Loucy (cell line): ENCODE measurements at regions not wholly inside any gene's neighbourhood (a gene's known extent, or its start where the extent isn't known, plus 50 kb on each side); places are given as distances from the start of the nearest gene placed in this dataset.

Experiments
- H2AFZ ChIP-seq: fragments of 200-600 bp; sonication (generic); 2 replicates; pipeline ENCODE4 v1.6.0; 2016; ENCODE audit warnings: antibody characterized with exemption, mild to moderate bottlenecking, low read length, moderate library complexity
- H3F3A ChIP-seq: fragments of 200-600 bp; 2 replicates; pipeline ENCODE4 v1.6.0; 2016; ENCODE audit warnings: antibody characterized with exemption, low read depth, mild to moderate bottlenecking
- H3K27me3 ChIP-seq: fragments of 200-600 bp; sonication (generic); 2 replicates; pipeline ENCODE4 v1.6.1; 2014; ENCODE audit warnings: low read length, mild to moderate bottlenecking; ENCODE audit not compliant: insufficient read depth, poor library complexity, severe bottlenecking
- H3K36me3 ChIP-seq: fragments of 200-600 bp; sonication (generic); 2 replicates; pipeline ENCODE4 v1.6.1; 2016; ENCODE audit warnings: low read length; ENCODE audit not compliant: insufficient read depth
- H3K4me1 ChIP-seq: fragments of 200-600 bp; sonication (generic); 2 replicates; pipeline ENCODE4 v1.5.1; 2014; ENCODE audit warnings: low read length, mild to moderate bottlenecking; ENCODE audit not compliant: insufficient read depth, poor library complexity, severe bottlenecking
- H3K4me2 ChIP-seq: fragments of 200-600 bp; sonication (generic); 2 replicates; pipeline ENCODE4 v1.6.0; 2014; ENCODE audit warnings: antibody characterized with exemption, low read length, low read depth, mild to moderate bottlenecking; ENCODE audit not compliant: poor library complexity, severe bottlenecking
- H3K4me3 ChIP-seq: fragments of 200-600 bp; sonication (generic); 2 replicates; pipeline ENCODE4 v1.5.1; 2014; ENCODE audit warnings: low read length, mild to moderate bottlenecking, mixed read lengths; ENCODE audit not compliant: poor library complexity, severe bottlenecking
- H3K79me2 ChIP-seq: fragments of 200-600 bp; sonication (generic); 2 replicates; pipeline ENCODE4 v1.6.1; 2014; ENCODE audit warnings: low read length; ENCODE audit not compliant: insufficient read depth
- H3K9ac ChIP-seq: fragments of 200-600 bp; sonication (generic); 2 replicates; pipeline ENCODE4 v1.6.0; 2014; ENCODE audit warnings: mild to moderate bottlenecking, low read depth, low read length, moderate library complexity; ENCODE audit not compliant: poor library complexity, severe bottlenecking
- H3K9me2 ChIP-seq: fragments of 200-600 bp; sonication (generic); replicated peaks from 2 replicates; pipeline ENCODE4 v1.6.1; 2016; ENCODE audit warnings: low read depth, low read length, mixed read lengths
- H3K9me3 ChIP-seq: fragments of 200-600 bp; sonication (generic); 2 replicates; pipeline ENCODE4 v1.6.1; 2014; ENCODE audit warnings: mild to moderate bottlenecking, antibody characterized with exemption, low read length, low read depth; ENCODE audit not compliant: insufficient read depth
- H4K20me1 ChIP-seq: fragments of 200-600 bp; sonication (generic); 2 replicates; pipeline ENCODE4 v1.6.0; 2014; ENCODE audit warnings: antibody characterized with exemption, low read length, mild to moderate bottlenecking; ENCODE audit not compliant: insufficient read depth, poor library complexity, severe bottlenecking
- CTCF ChIP-seq: fragments of 200-600 bp; sonication (generic); conservative IDR thresholded peaks from 2 replicates; pipeline ENCODE4 v1.5.1; 2014; ENCODE audit warnings: mild to moderate bottlenecking, antibody characterized with exemption, low read length
- EZH2phosphoT487 ChIP-seq: fragments of 200-600 bp; IDR thresholded peaks from 2 replicates; pipeline ENCODE4 v1.6.1; 2018; ENCODE audit warnings: antibody characterized with exemption, mild to moderate bottlenecking, moderate library complexity, borderline replicate concordance

- H3K9me3 ChIP-seq: no peaks in the 10 kb centered on the region
- no peak for TF ChIP-seq EZH2phosphoT487
- no peak for TF ChIP-seq CTCF
- no peaks in the 10 kb centered on the region for H3K36me3 ChIP-seq
- H3K79me2 ChIP-seq: no peaks in the 10 kb centered on the region
- no peak overlapping the region for H2AFZ ChIP-seq
- H3K4me3 ChIP-seq: no peak overlapping the region
- H3K4me2 ChIP-seq: no peak overlapping the region
- no peaks in the 10 kb centered on the region for H3F3A ChIP-seq
- H4K20me1 ChIP-seq: no peaks in the 10 kb centered on the region
- H3K9me2 ChIP-seq: no peaks in the 10 kb centered on the region
- H3K4me1 ChIP-seq: no peaks in the 10 kb centered on the region
- no peak overlapping the region for H3K9ac ChIP-seq
- no peaks in the 10 kb centered on the region for H3K27me3 ChIP-seq
Observed at GRCh38 chr3:147758771-147759170, 349.6 kb downstream of the ZIC1 start.

GRCh38 chr3:147760085-147760484 lies 350.9 kb downstream of the ZIC1 start:
- Histone ChIP-seq H3K27me3 (no peaks in the 10 kb centered on the region), H3K4me3 (no peak overlapping the region), H3F3A (no peaks in the 10 kb centered on the region), H3K4me2 (no peak overlapping the region), H2AFZ (0 out of 2 replicates have a peak overlapping the region, but pooled peaks have one; percentile 23), H3K9me2 (no peaks in the 10 kb centered on the region), H3K79me2 (no peaks in the 10 kb centered on the region), H3K9ac (no peak overlapping the region), H3K36me3 (no peaks in the 10 kb centered on the region), H4K20me1 (no peaks in the 10 kb centered on the region), H3K4me1 (no peaks in the 10 kb centered on the region), H3K9me3 (no peaks in the 10 kb centered on the region)
- TF ChIP-seq EZH2phosphoT487 (no peak), CTCF (no peak)

- H3K9ac ChIP-seq: no peak overlapping the region
- H3K36me3 ChIP-seq: no peaks in the 10 kb centered on the region
- no peaks in the 10 kb centered on the region for H3F3A ChIP-seq
- H3K4me2 ChIP-seq: no peak overlapping the region
- no peaks in the 10 kb centered on the region for H3K27me3 ChIP-seq
- H3K9me2 ChIP-seq: no peaks in the 10 kb centered on the region
- TF ChIP-seq EZH2phosphoT487 (no peak), CTCF (no peak)
- no peak overlapping the region for H2AFZ ChIP-seq
- H3K79me2 ChIP-seq: no peaks in the 10 kb centered on the region
- H3K4me3 ChIP-seq: no peak overlapping the region
- H3K9me3 ChIP-seq: no peaks in the 10 kb centered on the region
- peaks cover 3% of the 10 kb centered on the region for H3K4me1 ChIP-seq
- H4K20me1 ChIP-seq: no peaks in the 10 kb centered on the region
Observed at GRCh38 chr3:147760941-147761340, 351.8 kb downstream of the ZIC1 start.
